GM12801 (cell line): ENCODE measurements at regions not wholly inside any gene's neighbourhood (a gene's known extent, or its start where the extent isn't known, plus 50 kb on each side); places are given as distances from the start of the nearest gene placed in this dataset.
A peak's percentile ranks its signal among the peaks of the same experiment; 100 is the strongest.

Experiments
- TF ChIP-seq, protein P1 (sequence below): IDR thresholded peaks from one replicate; pipeline ENCODE4 v1.5.1; 2011; ENCODE audit warnings: control low read depth; ENCODE audit not compliant: insufficient read length; ENCODE audit errors: extremely low read depth

DNA sequence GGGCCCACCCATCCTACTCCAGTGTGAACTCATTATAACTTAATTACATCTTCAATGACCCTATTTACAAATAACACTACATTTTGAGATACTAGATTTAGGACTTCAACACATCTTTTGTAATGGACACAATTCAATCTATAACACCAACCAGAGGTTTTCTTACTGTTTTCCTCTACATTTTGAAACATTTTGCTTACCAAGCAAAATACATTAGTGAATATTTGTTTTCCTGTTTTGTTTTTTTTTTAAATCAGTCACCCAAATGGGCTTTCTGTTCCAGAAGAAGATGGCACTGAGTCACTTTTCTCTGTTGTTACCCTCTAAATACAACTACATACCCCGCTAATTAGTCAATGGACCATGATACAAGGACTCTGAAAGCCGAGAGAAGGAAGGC, 69.2 kb upstream of the PRNP start:
- TF ChIP-seq, protein P1, sequence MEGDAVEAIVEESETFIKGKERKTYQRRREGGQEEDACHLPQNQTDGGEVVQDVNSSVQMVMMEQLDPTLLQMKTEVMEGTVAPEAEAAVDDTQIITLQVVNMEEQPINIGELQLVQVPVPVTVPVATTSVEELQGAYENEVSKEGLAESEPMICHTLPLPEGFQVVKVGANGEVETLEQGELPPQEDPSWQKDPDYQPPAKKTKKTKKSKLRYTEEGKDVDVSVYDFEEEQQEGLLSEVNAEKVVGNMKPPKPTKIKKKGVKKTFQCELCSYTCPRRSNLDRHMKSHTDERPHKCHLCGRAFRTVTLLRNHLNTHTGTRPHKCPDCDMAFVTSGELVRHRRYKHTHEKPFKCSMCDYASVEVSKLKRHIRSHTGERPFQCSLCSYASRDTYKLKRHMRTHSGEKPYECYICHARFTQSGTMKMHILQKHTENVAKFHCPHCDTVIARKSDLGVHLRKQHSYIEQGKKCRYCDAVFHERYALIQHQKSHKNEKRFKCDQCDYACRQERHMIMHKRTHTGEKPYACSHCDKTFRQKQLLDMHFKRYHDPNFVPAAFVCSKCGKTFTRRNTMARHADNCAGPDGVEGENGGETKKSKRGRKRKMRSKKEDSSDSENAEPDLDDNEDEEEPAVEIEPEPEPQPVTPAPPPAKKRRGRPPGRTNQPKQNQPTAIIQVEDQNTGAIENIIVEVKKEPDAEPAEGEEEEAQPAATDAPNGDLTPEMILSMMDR: no peak

DNA sequence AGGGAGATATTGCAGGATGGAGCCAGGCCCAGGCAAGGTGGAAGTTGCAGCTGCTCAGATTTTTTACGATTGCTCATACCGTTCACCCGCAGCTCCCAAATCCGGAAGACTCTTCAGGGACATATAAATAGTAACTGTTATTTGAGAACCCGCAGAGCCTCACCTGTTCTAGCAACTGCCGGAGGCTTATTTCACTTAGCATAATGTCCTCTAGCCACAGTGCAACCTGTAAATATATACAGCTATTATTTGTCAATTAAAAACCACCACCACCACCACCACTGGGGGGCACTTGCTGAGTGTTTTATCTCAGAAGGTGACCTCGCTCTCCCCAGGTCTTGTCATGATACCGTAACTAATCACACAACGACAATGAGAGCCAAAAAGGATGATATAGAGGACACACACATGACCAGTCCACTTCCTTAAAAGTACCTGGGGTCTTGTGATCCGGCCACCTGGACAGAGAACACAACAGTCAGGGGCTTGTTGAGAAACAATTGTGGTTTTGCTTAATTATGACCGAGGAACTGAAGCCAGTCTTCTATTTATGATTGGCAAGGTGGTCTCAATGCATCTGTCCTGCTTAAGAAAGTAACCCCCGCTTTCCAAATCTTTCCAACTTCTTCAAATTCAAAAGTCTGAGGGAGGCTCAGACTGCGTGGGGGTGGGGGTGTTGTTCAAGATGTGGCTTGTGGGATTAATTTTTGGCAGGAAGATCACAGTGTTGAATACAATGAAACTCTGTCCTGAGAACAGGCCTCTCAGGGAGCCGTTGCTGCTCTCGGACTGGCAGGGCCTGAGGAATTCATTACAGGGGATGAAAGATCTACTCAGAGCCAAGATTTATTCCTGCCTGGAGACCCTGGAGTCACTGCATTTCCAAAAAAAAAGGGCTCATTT, 72.3 kb upstream of the PRNP start:
- TF ChIP-seq, protein P1: no peak

DNA sequence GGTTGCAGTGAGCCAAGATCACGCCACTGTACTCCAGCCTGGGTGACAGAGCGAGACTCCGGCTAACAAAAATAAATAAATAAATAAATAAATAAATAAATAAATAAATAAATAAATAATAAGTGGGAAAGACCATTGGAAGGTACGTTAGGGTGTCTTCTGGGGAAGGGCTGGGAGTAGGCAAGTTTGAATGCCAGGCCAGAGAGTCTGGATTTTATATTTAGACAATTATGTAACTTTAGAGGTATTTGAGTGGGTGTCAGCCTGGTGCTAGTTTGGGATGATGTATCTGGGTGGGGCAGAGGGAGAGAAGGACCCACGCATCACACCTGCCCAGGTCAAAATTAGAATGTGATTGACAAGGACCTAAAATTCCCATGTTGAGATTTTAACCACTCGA, 73.1 kb upstream of the PRNP start:
- TF ChIP-seq, protein P1: no peak

DNA sequence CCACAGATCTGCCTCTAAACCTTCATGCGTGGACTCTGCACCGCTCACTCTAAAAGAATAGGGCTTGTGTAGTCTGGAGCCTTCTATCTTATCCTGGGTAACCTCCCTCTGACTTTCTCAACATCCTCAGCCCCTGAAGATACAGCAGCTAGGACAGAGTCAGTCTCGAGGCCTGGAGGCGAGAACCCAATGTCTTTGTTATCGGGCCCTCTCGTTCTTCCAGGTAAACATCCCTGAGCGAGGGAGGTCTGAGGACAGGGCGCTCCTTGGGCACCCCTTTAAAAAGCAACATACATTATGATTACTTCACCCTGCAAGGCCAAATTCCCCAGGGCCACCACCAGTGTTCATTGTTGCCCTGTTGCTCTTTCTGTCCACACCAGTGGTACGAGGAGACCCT, 75.4 kb upstream of the PRNP start:
- TF ChIP-seq, protein P1: no peak

DNA sequence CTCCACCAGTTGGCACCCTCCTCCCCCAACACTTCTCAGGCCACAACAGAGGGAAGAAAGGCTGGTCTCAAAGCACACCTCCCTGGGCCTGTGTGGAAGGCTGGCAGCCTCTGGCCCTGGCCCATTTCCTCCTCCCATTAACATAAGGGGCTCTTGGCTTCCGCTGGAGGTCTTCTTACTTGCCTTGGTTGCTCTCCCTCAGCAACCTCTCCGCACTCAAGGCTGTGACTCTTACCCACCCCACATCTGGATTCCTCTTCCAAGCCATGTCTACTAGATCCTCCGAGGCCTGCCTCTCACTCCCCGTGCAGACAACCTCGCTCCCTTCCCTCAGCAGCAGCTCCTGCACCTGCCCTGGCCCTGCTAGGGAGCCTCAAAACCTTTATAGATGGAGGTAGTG, 76.7 kb upstream of the PRNP start:
- TF ChIP-seq, protein P1: no peak

DNA sequence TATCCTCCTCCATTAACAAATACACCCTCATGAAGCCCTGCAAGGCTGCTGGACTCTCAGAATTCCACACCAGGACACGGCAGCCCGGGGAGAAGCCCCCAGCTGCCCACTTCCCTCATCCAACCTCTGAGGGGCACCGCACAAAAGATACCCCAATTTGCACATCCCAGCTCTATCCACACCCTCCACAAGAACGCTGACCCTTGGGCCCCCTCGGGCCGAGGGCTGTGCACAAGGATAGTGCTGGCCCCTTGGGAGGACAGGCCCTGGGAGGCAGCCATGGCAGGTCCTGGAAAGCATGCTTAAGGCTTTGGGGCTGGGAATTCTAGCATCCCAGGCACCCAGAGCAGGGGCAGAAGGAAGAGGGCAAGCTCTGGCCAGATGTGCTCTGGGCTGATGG, 77.4 kb upstream of the PRNP start:
- TF ChIP-seq, protein P1: no peak

DNA sequence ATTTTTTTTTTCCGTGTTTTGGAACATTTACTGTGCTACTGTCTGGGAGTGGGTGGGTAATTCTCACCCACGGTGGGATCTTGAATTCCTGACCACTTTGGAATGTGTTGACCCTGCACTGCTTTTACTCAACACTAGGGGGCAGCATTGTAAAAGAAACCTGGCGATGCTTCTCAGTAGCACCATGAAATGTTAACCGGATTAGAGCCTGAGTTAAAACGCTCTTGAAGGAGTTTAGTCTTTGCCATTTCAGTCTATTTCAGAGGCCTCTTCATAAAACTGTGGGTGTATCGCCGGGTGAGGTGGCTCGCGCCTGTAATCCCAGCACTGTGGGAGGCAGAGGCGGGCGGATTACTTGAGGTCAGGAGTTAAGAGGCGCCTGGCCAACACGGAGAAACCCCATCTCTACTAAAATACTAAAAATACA, 79.0 kb upstream of the PRNP start:
- TF ChIP-seq, protein P1: peak; percentile 13
